ENCODE measurements at regions not wholly inside any gene's neighbourhood (a gene's known extent, or its start where the extent isn't known, plus 50 kb on each side); places are given as distances from the start of the nearest gene placed in this dataset.
A peak's percentile ranks its signal among the peaks of the same experiment; 100 is the strongest.

- no peak for TF ChIP-seq EZH2phosphoT487 (IDR thresholded peaks at IDR 0.05; ENCODE audit: insufficient read depth, low read depth)
- TF ChIP-seq EZH2 (IDR thresholded peaks at IDR 0.05; ENCODE audit: insufficient read depth, poor library complexity, severe bottlenecking): no peak
- H3K4me1 ChIP-seq (ENCODE audit: insufficient read depth): peaks cover 7% of the 10 kb centered on the region; the same call in 1 of the 2 replicates
- H3K27me3 ChIP-seq (replicated peaks; ENCODE audit: insufficient read depth): no peaks in the 10 kb centered on the region
- no peak overlapping the region for H3K27ac ChIP-seq
- 27 to 32% methylated on average over 4 of the region's 4 CpGs for WGBS, 2 experiments (ENCODE audit: low coverage in 1 of 2, low lambda C conversion rate in 2 of 2, missing lambda C conversion rate in 2 of 2)
- H3K4me2 ChIP-seq (ENCODE audit: unreplicated experiment): no peak overlapping the region
- no peaks in the 10 kb centered on the region for H3K9me3 ChIP-seq (ENCODE audit: low read depth)
- in situ Hi-C loops (cut with MboI): no loop called here
- H3K9ac ChIP-seq: no peak overlapping the region
- H3K79me2 ChIP-seq (ENCODE audit: insufficient read depth): no peaks in the 10 kb centered on the region
- DNase-seq: no peak
- H3K4me3 ChIP-seq: no peak overlapping the region
- no peaks in the 10 kb centered on the region for H3K36me3 ChIP-seq (ENCODE audit: low read depth)
- H4K20me1 ChIP-seq (ENCODE audit: insufficient read depth): no peaks in the 10 kb centered on the region
- no peaks in the 10 kb centered on the region; the same call in 1 of the 2 replicates for H3K9me2 ChIP-seq (ENCODE audit: insufficient read depth)
- peaks cover 11% of the 10 kb centered on the region for H3F3A ChIP-seq (ENCODE audit: insufficient read depth)
- no peak overlapping the region for H2AFZ ChIP-seq
These were observed 294.8 kb upstream of the STT3B start for GRCh38 chr3:31237887-31238286.

- no peak for TF ChIP-seq EZH2 (IDR thresholded peaks at IDR 0.05; ENCODE audit: insufficient read depth, poor library complexity, severe bottlenecking)
- TF ChIP-seq EZH2phosphoT487 (IDR thresholded peaks at IDR 0.05; ENCODE audit: insufficient read depth, low read depth): no peak
- no peaks in the 10 kb centered on the region for H3K27me3 ChIP-seq (replicated peaks; ENCODE audit: insufficient read depth)
- no peaks in the 10 kb centered on the region for H4K20me1 ChIP-seq (ENCODE audit: insufficient read depth)
- in situ Hi-C loops (cut with MboI): no loop called here
- H3K4me2 ChIP-seq (ENCODE audit: unreplicated experiment): no peak overlapping the region
- H3K79me2 ChIP-seq (ENCODE audit: insufficient read depth): no peaks in the 10 kb centered on the region
- H3K9me2 ChIP-seq (ENCODE audit: insufficient read depth): no peaks in the 10 kb centered on the region; the same call in 1 of the 2 replicates
- H2AFZ ChIP-seq: no peak overlapping the region
- H3K36me3 ChIP-seq (ENCODE audit: low read depth): no peaks in the 10 kb centered on the region
- no peaks in the 10 kb centered on the region for H3K9me3 ChIP-seq (ENCODE audit: low read depth)
- no peak for DNase-seq
- peaks cover 1% of the 10 kb centered on the region; the same call in 1 of the 2 replicates for H3K4me1 ChIP-seq (ENCODE audit: insufficient read depth)
- 84 to 86% methylated on average over 5 of the region's 5 CpGs for WGBS, 2 experiments (ENCODE audit: low coverage in 1 of 2, low lambda C conversion rate in 2 of 2, missing lambda C conversion rate in 2 of 2)
- H3K9ac ChIP-seq: no peak overlapping the region
- no peak overlapping the region for H3K27ac ChIP-seq
- H3K4me3 ChIP-seq: no peak overlapping the region
- H3F3A ChIP-seq (ENCODE audit: insufficient read depth): peaks cover 11% of the 10 kb centered on the region
These were observed 292.7 kb upstream of the STT3B start for GRCh38 chr3:31240013-31240412.

- DNase-seq: peak; percentile 76
- Histone ChIP-seq H3K79me2 (ENCODE audit: insufficient read depth) (no peaks in the 10 kb centered on the region), H3F3A (ENCODE audit: insufficient read depth) (peaks cover 11% of the 10 kb centered on the region), H3K27me3 (replicated peaks; ENCODE audit: insufficient read depth) (no peaks in the 10 kb centered on the region), H3K9me2 (ENCODE audit: insufficient read depth) (no peaks in the 10 kb centered on the region; the same call in 1 of the 2 replicates), H3K4me2 (ENCODE audit: unreplicated experiment) (no peak overlapping the region), H3K27ac (no peak overlapping the region), H3K36me3 (ENCODE audit: low read depth) (no peaks in the 10 kb centered on the region), H4K20me1 (ENCODE audit: insufficient read depth) (no peaks in the 10 kb centered on the region), H3K4me1 (ENCODE audit: insufficient read depth) (no peaks in the 10 kb centered on the region), H3K9ac (no peak overlapping the region), H3K4me3 (no peak overlapping the region), H2AFZ (peak overlapping the region; percentile 21; the same call in 1 of the 2 replicates), H3K9me3 (ENCODE audit: low read depth) (no peaks in the 10 kb centered on the region)
- TF ChIP-seq EZH2 (IDR thresholded peaks at IDR 0.05; ENCODE audit: insufficient read depth, poor library complexity, severe bottlenecking) (no peak), EZH2phosphoT487 (IDR thresholded peaks at IDR 0.05; ENCODE audit: insufficient read depth, low read depth) (no peak)
- in situ Hi-C loops (cut with MboI): no loop called here
- WGBS, 2 experiments (ENCODE audit: low coverage in 1 of 2, low lambda C conversion rate in 2 of 2, missing lambda C conversion rate in 2 of 2): 7 to 13% methylated on average over 1 of the region's 1 CpG
These were observed 292.3 kb upstream of the STT3B start for GRCh38 chr3:31240466-31240865.

- Histone ChIP-seq H3K4me1 (ENCODE audit: insufficient read depth) (no peaks in the 10 kb centered on the region), H3K9ac (no peak overlapping the region), H3K9me3 (ENCODE audit: low read depth) (no peaks in the 10 kb centered on the region), H3F3A (ENCODE audit: insufficient read depth) (peaks cover 11% of the 10 kb centered on the region), H3K4me3 (no peak overlapping the region), H2AFZ (peak overlapping the region; percentile 21; the same call in 1 of the 2 replicates), H3K27ac (no peak overlapping the region), H3K79me2 (ENCODE audit: insufficient read depth) (no peaks in the 10 kb centered on the region), H3K4me2 (ENCODE audit: unreplicated experiment) (no peak overlapping the region), H3K36me3 (ENCODE audit: low read depth) (no peaks in the 10 kb centered on the region), H3K27me3 (replicated peaks; ENCODE audit: insufficient read depth) (no peaks in the 10 kb centered on the region), H3K9me2 (ENCODE audit: insufficient read depth) (no peaks in the 10 kb centered on the region; the same call in 1 of the 2 replicates), H4K20me1 (ENCODE audit: insufficient read depth) (no peaks in the 10 kb centered on the region)
- 52 to 60% methylated on average over 1 of the region's 1 CpG for WGBS, 2 experiments (ENCODE audit: low coverage in 1 of 2, low lambda C conversion rate in 2 of 2, missing lambda C conversion rate in 2 of 2)
- TF ChIP-seq EZH2phosphoT487 (IDR thresholded peaks at IDR 0.05; ENCODE audit: insufficient read depth, low read depth) (no peak), EZH2 (IDR thresholded peaks at IDR 0.05; ENCODE audit: insufficient read depth, poor library complexity, severe bottlenecking) (no peak)
- DNase-seq: peak; percentile 23
- in situ Hi-C loops (cut with MboI): no loop called here
These were observed 291.9 kb upstream of the STT3B start for GRCh38 chr3:31240874-31241273.

- 89 to 93% methylated on average over 3 of the region's 3 CpGs for WGBS, 2 experiments (ENCODE audit: low coverage in 1 of 2, low lambda C conversion rate in 2 of 2, missing lambda C conversion rate in 2 of 2)
- Histone ChIP-seq H3F3A (ENCODE audit: insufficient read depth) (peaks cover 11% of the 10 kb centered on the region), H3K4me1 (ENCODE audit: insufficient read depth) (no peaks in the 10 kb centered on the region), H4K20me1 (ENCODE audit: insufficient read depth) (no peaks in the 10 kb centered on the region), H3K27me3 (replicated peaks; ENCODE audit: insufficient read depth) (no peaks in the 10 kb centered on the region), H3K36me3 (ENCODE audit: low read depth) (no peaks in the 10 kb centered on the region), H2AFZ (no peak overlapping the region), H3K9ac (no peak overlapping the region), H3K4me3 (no peak overlapping the region), H3K4me2 (ENCODE audit: unreplicated experiment) (no peak overlapping the region), H3K9me3 (ENCODE audit: low read depth) (no peaks in the 10 kb centered on the region), H3K27ac (no peak overlapping the region), H3K9me2 (ENCODE audit: insufficient read depth) (no peaks in the 10 kb centered on the region; the same call in 1 of the 2 replicates), H3K79me2 (ENCODE audit: insufficient read depth) (no peaks in the 10 kb centered on the region)
- DNase-seq: no peak
- TF ChIP-seq EZH2phosphoT487 (IDR thresholded peaks at IDR 0.05; ENCODE audit: insufficient read depth, low read depth) (no peak), EZH2 (IDR thresholded peaks at IDR 0.05; ENCODE audit: insufficient read depth, poor library complexity, severe bottlenecking) (no peak)
- in situ Hi-C loops (cut with MboI): no loop called here
These were observed 291.2 kb upstream of the STT3B start for GRCh38 chr3:31241533-31241932.

Measured in GM23248 (cell line).